Raji (cell line): ENCODE measurements at regions not wholly inside any gene's neighbourhood (a gene's known extent, or its start where the extent isn't known, plus 50 kb on each side); places are given as distances from the start of the nearest gene placed in this dataset.

Source experiments
- POLR2A ChIP-seq: IDR thresholded peaks from 2 replicates; pipeline ENCODE4 v1.6.1; 2011; ENCODE audit warnings: low read depth, low read length, control low read depth; ENCODE audit not compliant: insufficient read depth

DNA sequence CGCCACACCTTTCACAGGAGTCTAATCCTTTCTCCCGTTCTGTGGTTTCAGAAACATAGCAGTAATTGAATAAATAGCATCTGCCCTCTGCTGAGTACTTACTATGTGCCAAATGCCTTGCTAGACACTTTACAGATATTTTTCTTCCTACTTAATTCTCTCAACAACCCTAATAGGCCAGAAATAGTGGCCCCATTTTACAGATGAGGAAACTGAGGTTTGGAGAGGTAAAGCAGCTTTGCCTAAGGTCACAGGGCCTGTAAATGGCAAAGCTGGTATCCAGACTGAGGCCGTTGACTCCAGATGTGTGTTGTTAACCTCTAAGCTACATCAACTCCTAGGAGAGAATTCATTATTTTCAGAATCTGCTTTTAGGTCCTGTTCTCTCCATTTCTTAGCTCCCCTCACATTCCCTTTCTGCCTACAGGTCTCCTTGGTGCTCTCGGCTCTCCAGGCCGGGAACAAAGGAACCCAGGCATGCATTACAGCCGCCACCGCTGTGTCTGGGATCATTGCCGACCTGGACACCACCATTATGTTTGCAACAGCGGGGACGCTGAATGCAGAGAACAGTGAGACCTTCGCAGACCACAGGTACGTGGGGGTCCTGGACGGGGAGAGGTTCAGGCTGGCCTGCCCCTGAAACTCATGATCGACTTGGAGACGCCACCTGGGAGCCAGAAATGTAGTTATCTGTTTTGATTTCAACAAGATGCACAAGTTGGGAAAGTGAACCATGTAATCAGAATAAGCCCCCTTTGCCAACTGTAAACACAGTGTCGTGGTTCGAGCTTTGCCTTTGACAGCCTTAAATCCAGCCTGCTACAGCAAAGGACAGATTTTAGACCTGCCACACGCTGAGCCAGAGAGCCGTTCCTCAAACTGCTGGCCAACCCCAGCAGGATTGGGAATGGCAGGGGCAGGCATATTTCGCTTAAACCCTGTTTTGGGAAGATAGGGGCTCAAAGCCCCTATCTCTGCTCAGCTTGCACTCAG is 246.5 kb upstream of the TPM1 start:
- no peak for TF ChIP-seq POLR2A

DNA sequence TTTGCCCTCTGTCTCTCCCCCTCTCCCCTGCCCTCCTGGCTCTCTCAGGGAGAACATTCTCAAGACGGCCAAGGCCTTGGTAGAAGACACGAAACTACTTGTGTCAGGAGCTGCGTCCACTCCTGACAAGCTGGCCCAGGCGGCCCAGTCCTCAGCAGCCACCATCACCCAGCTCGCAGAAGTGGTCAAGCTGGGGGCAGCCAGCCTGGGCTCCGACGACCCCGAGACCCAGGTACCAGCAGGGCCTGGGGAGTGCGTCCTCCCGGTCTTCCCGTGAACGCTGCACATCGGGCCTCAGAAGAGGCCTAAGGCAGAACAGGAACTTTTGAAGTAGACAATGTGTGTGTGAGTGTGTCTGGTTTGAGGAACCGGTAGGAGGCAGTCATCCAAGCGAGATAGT is 245.4 kb upstream of the TPM1 start:
- no peak for TF ChIP-seq POLR2A

- TF ChIP-seq POLR2A, result no peak
These were observed 244.0 kb upstream of the TPM1 start for GRCh38 chr15:62798536-62798935.

GRCh38 chr15:62799037-62799436 is 243.5 kb upstream of the TPM1 start:
- no peak for TF ChIP-seq POLR2A

DNA sequence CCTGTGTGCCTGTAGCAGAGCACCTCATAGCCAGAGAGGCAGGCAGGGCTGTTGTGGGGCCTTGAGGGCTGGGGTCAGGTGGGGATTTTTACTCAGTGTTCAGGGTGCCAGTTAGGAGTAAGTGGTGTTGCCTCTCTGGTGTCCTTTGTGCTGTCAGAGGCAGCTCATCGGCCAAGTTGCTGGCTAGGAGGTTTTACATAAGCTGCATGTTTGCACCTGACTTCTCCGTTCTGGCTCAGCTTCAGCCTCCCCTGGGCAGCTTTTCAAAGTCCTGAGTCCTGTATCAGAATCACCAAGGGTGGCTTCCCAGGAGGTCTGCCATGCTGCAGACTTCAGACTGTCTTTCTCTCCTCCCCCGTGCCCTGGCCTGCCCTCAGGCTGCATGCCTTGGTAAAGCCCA is 242.6 kb upstream of the TPM1 start:
- no peak for TF ChIP-seq POLR2A

DNA sequence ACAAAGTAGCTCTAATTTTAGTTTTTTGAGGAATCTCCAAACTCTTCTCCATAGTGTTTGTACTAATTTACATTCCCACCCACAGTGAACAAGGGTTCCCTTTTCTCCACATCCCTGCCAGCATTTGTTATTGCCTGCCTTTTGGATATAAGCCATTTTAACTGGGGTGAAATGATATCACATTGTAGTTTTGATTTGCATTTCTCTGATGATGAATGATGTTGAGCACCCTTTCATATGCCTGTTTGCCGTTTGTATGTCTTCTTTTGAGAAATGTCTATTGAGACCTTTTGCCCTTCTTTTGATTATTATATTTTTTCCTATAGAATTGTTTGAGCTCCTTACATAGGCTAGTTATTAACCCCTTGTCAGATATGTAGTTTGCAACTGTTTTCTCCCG is 239.9 kb upstream of the TPM1 start:
- no peak for TF ChIP-seq POLR2A

GRCh38 chr15:62803856-62804400 is 238.6 kb upstream of the TPM1 start:
- no peak for TF ChIP-seq POLR2A

- TF ChIP-seq POLR2A, result no peak
These were observed 237.0 kb upstream of the TPM1 start for GRCh38 chr15:62805502-62805901.

DNA sequence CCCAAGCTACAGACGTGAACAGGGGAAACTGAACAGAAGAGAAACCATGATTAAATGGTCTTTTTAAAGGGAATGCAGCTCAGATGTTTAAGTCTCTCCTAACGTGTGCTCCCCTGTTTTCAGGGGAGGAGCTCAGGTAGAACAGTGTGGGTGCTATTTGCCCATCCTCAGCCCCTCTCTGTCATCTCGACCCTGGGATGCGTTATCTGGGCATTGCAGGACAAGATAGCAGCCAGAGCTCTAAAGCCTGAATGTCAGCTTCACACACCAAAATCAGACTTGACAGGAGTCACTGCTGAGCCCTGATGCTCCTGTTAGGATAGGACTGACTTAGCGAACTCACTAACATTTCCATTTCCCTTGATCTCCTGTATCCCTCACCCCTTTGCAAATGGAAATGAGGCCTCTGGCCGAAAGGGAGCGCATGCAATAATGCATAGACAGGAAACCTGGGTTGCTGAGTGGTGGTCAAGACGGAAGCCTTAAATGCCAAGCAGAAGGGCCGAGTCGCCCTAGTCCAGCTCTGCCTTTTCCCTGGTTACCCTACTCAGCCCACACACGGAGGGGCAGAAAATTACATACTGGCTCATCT is 234.9 kb upstream of the TPM1 start:
- TF ChIP-seq POLR2A, result no peak

DNA sequence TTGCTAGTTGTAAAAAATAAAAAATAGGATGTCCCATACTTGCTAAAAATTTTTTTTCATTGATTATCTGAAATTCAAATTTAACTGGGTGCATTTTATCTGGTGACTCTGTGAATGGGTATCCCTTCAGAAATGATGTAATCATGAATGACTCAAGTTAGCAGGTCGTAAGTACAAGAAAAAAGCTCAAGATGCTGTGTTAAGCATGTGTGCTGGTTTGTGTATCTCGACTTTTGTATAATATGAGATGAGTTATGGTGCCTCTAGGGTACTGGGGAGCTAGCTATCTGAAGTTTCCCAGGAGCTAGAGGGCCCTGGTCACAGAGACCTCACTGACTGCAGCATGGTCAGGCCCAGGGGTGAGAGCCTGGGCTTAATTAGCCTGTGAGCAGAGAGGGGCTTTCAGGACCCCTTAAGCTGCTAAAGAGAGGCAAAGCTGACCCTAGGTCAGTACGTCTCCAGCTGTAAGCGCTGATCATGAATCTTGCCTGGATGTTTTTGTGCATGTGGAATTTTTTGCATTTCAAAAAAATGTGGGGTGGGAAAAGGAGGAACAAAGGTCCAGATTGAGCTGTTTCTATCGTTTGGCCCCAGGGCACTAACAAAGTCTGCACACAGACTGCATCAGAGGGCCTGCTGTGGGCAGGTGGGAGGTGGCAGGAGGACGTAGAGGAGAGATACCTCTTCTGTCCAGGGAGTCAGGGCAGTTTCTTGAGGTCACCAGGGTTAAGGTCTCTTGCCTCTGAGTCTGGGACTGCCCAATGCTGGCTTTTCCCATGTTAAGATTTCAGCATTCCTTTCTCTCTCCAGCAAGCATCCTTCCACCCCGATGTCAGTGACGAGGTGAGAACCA is 233.2 kb upstream of the TPM1 start:
- TF ChIP-seq POLR2A, result no peak

DNA sequence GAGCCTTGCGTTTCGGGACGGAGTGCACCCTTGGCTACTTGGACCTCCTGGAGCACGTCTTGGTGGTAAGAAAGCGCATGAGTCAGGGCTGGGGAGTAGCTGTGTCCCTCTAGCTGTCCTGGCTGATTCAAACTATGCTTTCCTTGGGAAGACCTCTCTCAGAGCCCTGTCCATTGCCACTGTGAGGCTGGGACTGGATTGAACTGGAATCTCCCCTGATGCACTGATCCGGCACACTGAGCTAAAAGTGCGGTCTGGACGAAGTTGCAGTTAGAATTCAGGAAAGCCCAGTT is 232.6 kb upstream of the TPM1 start:
- TF ChIP-seq POLR2A, result no peak

- no peak for TF ChIP-seq POLR2A
These were observed 230.1 kb upstream of the TPM1 start for GRCh38 chr15:62812515-62812835.

GRCh38 chr15:62816342-62817069 is 226.0 kb upstream of the TPM1 start:
- no peak for TF ChIP-seq POLR2A

GRCh38 chr15:62818691-62819090 is 223.9 kb upstream of the TPM1 start:
- TF ChIP-seq POLR2A, result no peak

DNA sequence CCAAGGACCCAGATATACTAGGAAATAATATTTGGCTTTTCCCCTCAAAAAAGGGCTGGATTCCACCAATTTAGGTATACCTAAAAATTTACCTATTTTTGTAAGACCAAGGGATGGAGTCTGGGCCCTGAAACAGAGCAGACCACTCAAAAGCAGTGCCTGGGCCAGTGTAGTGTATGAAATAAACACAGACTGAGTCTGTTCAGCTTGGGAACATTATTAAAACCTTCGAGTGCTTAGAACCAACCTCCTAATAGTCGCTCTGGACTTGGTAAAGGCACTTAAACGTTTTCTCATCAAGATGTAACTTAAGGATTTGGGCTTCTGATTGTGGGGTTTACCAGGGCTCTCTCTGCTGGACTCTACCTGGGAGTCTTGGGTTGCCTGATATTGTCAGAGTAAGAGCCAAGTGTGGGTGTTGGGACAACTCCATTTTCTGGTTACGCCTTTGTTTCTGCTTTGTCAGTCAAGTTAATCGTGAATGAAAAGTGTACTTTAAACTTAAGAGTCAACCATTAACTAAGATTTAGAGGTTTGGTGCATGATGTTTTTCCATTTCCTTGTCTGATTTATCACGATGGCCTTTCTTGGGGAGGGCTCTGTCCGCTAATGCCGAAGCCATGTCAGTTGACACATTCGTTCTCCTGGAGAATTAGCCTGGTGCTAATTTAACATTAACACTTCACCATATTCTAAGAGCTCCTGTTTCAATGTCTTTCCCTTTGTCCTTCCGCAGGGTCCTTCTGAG is 221.0 kb upstream of the TPM1 start:
- no peak for TF ChIP-seq POLR2A

DNA sequence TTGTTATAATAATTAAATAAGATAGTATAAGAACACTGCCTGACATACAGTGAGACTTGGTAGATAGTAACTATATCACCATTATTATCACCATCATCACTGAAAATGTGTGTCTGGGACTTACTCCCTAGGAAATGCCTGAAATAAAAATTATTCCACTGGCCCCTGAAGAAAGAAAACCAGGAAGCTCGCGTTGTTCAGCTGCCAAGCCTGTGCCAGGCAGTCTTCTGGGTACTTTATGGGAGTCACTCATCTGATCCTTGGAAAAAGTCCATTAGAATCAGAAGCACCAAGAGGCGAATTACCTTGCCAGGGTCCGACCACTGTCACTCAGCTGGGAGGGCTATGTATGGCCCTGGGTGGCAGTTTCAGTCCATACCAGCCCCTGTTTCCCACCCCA is 220.3 kb upstream of the TPM1 start:
- no peak for TF ChIP-seq POLR2A
